ENCODE measurements at regions not wholly inside any gene's neighbourhood (a gene's known extent, or its start where the extent isn't known, plus 50 kb on each side); places are given as distances from the start of the nearest gene placed in this dataset.

DNA sequence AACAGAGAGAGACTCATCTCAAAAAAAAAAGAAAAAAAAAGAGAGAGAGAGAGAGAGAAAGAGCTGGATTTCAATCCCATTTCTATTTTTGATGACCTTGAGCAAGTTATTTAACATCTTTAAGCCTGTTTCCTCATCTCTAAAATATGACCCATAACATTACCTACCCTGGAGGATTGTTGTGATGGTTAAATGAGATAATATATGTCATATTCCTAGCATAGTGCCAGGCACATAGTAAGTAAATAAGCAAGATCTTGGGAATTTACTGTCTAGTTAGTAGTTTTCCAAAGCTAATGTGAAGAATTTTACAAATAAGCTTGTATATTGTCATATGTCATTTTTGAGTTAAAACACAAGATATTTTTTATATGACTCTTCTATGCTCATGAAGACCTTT, 236.5 kb downstream of the PHLDA1 start:
- TF ChIP-seq, protein P1, sequence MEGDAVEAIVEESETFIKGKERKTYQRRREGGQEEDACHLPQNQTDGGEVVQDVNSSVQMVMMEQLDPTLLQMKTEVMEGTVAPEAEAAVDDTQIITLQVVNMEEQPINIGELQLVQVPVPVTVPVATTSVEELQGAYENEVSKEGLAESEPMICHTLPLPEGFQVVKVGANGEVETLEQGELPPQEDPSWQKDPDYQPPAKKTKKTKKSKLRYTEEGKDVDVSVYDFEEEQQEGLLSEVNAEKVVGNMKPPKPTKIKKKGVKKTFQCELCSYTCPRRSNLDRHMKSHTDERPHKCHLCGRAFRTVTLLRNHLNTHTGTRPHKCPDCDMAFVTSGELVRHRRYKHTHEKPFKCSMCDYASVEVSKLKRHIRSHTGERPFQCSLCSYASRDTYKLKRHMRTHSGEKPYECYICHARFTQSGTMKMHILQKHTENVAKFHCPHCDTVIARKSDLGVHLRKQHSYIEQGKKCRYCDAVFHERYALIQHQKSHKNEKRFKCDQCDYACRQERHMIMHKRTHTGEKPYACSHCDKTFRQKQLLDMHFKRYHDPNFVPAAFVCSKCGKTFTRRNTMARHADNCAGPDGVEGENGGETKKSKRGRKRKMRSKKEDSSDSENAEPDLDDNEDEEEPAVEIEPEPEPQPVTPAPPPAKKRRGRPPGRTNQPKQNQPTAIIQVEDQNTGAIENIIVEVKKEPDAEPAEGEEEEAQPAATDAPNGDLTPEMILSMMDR (IDR thresholded peaks at IDR 0.05; ENCODE audit: low read depth, low read length): no peak
- TF ChIP-seq EZH2phosphoT487 (IDR thresholded peaks at IDR 0.05; ENCODE audit: low read depth): no peak
